HK-2 (cell line): ENCODE measurements at regions not wholly inside any gene's neighbourhood (a gene's known extent, or its start where the extent isn't known, plus 50 kb on each side); places are given as distances from the start of the nearest gene placed in this dataset.

ENCODE experiments used
- DNase-seq: peaks from one replicate; pipeline ENCODE4 v3.0.0-alpha.2; 2018; ENCODE audit not compliant: unreplicated experiment

- no peak for DNase-seq
Measured at GRCh38 chr3:155029941-155030340, 50.2 kb upstream of the MME start.

GRCh38 chr3:155026999-155027591 is 53.0 kb upstream of the MME start:
- no peak for DNase-seq

- no peak for DNase-seq
Measured at GRCh38 chr3:155024006-155024638, 56.0 kb upstream of the MME start.

GRCh38 chr3:155022896-155023295 is 57.2 kb upstream of the MME start:
- no peak for DNase-seq

- no peak for DNase-seq
Measured at GRCh38 chr3:155019575-155019974, 60.5 kb upstream of the MME start.

GRCh38 chr3:155018621-155019330 is 61.3 kb upstream of the MME start:
- DNase-seq, result no peak

- DNase-seq, result no peak
Measured at GRCh38 chr3:155015776-155016436, 64.2 kb upstream of the MME start.

GRCh38 chr3:155014953-155015352 is 65.2 kb upstream of the MME start:
- DNase-seq, result no peak

- DNase-seq, result no peak
Measured at GRCh38 chr3:155013427-155013826, 66.7 kb upstream of the MME start.

GRCh38 chr3:155012584-155012983 is 67.5 kb upstream of the MME start:
- DNase-seq, result no peak

GRCh38 chr3:155010416-155010815 is 69.7 kb upstream of the MME start:
- DNase-seq, result no peak

- DNase-seq, result no peak
Measured at GRCh38 chr3:155009217-155009616, 70.9 kb upstream of the MME start.

- no peak for DNase-seq
Measured at GRCh38 chr3:155007729-155008128, 72.4 kb upstream of the MME start.

- DNase-seq, result no peak
Measured at GRCh38 chr3:155001289-155002010, 78.7 kb upstream of the MME start.

- DNase-seq, result no peak
Measured at GRCh38 chr3:154992655-154993054, 87.5 kb upstream of the MME start.

GRCh38 chr3:154990543-154990942 is 89.6 kb upstream of the MME start:
- DNase-seq, result no peak

- no peak for DNase-seq
Measured at GRCh38 chr3:154987846-154988245, 92.3 kb upstream of the MME start.

- no peak for DNase-seq
Measured at GRCh38 chr3:154981664-154982063, 98.5 kb upstream of the MME start.

GRCh38 chr3:154981201-154981600 is 98.9 kb upstream of the MME start:
- DNase-seq, result no peak

- DNase-seq, result no peak
Measured at GRCh38 chr3:154979331-154979730, 100.8 kb upstream of the MME start.

GRCh38 chr3:154977666-154978065 is 102.5 kb upstream of the MME start:
- DNase-seq, result no peak
